GM18870 (cell line): ENCODE measurements at regions not wholly inside any gene's neighbourhood (a gene's known extent, or its start where the extent isn't known, plus 50 kb on each side); places are given as distances from the start of the nearest gene placed in this dataset.
"Not testable (repeated sequence)": the region's sequence is repeated elsewhere in the genome, so short reads cannot be mapped to it uniquely, and the experiment has no call there.

Experiments used
- ATAC-seq: cut with Tn5 transposase; IDR thresholded peaks from one replicate; pipeline ENCODE4 v1.9.1; 2021; ENCODE audit warnings: moderate library complexity; ENCODE audit not compliant: unreplicated experiment

DNA sequence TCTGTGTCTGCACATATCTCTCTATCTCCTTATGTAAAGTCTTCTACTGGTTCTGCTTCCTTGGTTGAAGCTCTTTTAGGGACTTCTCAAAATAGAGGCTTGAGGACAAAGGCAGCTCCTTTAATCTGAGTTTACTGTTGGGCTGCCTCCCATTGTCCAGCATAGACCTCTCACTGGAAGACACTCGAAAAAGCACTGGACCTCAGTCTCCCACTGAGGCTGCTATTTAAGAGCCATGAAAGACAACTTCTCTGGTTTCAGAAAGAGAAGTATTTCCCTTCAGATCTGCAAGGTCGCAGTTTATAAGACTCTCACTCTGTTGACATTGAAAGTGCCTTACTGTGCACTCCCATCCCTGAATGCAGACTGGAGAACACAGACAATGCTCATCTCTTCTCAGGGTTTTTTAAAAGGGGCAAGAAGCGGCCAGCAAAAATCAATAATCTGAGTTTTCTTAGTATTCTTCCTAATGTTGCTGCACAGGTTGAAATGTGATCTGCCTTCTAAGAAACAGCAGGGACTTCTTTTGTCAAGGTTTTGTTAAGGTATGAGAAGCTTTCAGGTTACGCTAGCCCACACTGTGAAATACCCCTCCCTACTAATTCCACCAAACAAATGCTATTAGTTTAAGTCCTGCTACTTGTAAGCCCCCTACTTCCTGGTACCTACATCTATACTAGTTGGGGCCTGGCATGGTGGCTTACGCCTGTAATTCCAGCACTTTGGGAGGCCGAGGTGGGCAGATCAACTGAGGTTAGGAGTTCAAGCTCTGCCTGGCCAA is 450.0 kb upstream of the SLC10A2 start:
- ATAC-seq: no peak

DNA sequence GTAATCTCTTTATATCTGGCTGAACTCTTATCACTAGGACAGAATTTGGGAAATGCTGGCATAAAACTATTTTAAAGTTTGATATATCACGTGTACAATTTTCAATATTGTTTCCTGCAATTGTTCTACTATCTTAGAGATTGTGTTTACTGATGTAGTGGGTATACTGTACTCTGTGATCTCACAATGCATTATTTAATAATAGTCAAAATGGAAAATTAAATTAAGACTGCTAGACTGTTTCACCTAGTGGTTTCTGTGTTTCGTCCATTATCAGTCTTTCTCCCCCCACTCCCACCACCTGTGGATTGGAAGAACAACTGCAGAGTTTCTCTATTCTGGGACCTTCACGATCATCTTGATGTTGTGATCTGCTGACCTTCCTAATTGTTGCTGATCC is 449.2 kb upstream of the SLC10A2 start:
- ATAC-seq: no peak

DNA sequence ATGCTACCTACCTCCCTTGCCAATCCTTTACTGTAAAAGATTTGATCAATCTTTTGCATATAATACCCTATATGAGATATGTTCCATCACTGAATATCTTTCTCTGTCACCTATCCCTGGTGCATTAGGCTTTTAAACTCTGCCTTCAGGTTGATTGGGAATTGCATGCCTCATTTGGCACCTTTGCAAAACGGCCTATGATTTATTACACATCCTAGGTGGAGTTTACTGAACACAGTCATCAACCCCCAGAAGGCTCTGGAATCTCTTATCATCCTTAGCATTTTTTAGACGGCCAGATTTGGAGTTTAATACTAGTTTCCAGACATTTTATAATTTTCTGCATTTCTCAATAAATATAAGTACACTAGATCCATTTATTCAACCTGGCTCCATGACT is 448.4 kb upstream of the SLC10A2 start:
- ATAC-seq: no peak

DNA sequence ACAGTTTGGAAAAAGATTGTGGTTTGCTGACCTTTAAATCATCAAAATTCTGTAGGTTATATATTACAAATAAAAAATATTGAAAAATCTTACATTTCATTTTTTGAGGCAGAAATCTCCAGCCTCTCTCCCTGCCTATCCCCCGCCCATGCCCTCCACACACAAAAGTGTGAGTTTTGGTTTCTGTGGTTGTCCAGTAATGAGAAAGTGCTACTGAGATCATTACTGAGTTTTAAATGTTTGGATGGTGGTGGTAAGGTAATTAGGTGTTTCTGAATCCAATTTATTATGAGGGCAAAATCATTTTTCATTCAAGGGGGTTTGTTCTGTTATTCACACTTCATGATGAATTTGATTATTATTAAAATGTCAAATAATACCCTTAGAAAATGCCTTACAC is 448.0 kb upstream of the SLC10A2 start:
- no peak for ATAC-seq

DNA sequence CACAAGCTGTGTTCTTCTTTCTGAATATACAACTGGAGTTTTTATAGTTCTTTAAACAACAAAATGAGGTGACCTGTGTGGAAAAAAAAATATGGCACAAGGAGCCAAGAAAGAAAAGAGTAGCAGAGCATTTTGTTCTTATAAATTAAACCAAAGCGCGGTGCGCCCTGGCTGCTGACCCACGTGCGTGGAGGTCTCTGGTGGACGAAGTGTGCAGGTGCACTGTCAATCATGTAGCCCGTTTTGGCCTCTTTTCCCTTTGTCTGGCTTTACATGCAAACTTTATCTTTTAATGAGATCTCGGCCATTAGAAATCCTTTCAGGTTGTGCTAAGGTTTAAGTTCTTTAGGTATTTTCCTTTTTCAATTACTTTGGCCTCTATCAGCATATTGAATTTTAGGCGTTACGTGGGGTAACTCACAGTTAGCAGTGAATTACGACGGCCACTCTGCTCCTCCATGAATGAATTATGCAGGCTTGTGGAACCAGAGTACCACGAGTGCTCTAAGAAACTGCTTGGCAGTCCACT is 443.9 kb upstream of the SLC10A2 start:
- ATAC-seq: no peak

DNA sequence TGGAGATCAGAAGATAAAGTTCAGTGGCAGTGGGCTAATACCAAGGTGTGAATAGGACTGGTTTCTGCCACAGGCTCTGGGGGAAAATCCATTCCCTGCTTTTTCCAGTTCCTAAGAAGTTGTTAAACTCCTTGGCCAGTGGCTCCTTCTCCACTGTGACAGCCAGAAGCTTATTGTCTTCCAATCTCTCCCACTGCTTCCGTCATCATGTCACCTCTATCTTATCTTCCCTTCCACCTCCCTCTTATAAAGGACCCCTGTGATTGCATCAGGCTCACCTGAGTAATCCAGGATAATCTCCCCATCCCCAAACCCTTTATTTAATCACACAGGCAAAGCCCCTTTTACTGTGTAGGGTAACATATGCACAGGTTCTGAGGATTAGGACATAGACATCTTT is 431.2 kb upstream of the SLC10A2 start:
- no peak for ATAC-seq

DNA sequence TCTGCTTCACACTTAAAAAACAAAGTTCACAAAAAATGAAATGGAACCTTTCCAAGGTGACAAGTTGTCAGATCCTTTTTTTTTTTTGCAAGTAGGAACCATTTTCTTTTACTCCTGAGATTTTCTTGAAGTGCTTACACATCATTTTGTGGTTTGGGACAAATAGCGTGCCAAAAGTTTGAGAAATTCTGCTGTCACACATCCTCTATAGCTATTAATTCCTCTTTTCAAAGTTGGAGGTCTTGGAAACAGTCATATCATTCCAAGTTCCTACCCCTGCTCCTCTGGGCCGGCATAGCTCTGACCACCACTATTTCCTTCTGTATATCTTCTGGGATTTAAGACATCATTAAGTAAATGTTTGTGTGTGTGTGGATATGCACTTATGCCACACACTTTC is 421.6 kb upstream of the SLC10A2 start:
- no peak for ATAC-seq

DNA sequence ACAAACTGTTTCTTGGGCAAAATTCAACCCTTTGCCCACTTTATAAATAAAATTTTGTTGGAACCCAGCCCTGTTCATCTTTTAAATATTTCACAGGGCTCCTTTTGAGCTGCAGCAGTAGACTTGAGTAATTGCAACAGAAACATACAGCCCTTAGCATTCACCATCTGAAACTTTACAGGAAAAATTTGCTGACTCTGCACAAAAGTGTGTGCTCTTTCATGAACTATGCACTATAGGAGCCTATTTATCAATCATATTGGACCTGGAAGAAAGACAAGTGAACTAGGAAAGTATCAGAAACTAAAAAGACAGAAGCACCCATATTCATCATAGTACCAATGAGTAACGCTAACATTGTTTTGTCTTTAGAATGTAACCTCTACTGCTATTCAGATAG is 406.9 kb upstream of the SLC10A2 start:
- no peak for ATAC-seq

DNA sequence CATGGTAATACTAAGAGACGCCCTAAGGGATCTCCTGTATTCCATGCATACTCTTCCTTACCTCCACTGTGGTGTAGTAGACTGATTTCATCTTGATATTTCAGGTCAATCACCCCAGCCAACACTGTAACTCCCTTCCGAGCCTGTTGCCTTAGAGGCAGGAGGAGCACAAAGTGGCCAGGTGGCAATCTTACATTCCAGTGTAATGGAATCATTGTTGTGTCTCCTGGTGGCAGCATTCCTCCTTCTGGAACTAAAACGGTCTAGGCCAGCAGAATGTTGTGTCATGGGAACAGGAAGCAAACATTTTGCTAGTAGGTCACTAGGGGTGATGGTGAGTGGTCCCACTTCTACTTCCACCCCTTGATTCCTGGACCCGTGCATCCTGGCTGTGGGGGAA is 405.7 kb upstream of the SLC10A2 start:
- ATAC-seq: no peak

DNA sequence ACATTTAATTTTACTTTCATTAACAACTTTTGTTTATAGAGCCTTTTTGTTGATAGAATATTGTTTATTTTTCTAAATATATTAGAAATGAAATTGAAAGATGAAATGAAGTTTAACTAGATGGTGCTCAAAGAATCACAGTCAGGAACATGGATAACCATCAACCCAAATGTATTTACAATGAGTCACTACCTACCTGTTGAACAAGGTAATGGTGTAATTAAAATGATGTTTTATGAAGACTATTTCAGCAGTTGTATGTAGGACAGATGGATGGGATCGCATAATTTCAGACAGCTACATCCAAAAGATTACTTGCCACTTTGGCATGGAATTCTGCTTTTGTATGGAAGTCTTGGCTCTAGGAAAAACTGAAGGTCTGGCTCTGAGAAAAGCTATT is 403.6 kb upstream of the SLC10A2 start:
- ATAC-seq: no peak

DNA sequence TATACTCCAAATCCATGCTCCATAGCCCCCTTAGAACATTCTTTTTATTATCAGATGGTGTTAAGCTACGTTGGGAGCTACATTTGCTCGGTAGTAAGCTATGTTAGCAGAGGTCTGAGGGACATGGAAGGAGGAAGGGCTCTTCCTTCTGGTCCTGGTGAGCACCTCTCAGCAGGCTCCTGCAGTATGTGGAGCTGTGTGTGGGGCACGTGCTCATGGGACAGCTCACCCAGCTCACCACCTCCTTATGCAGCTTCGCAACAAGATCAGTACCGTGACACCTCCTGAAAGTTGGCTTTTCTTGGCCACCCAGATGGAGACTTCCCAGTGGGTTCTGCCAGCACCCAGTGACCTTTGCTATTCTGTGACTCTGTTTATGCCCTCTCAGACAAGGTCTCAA is 400.5 kb upstream of the SLC10A2 start:
- no peak for ATAC-seq

DNA sequence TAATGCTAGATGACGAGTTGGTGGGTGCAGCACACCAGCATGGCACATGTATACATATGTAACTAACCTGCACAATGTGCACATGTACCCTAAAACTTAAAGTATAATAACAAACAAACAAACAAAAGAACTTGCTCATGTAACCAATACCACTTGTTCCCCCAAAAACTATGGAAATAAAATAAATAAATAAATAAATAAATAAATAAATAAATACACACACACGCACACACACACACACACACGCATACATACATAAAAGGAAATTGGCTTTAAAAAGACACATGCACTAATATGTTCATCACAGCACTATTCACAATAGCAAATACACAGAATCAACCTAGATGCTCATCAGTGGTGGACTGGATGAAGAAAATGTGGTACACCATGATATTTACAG is 394.0 kb upstream of the SLC10A2 start:
- not testable (repeated sequence) for ATAC-seq

DNA sequence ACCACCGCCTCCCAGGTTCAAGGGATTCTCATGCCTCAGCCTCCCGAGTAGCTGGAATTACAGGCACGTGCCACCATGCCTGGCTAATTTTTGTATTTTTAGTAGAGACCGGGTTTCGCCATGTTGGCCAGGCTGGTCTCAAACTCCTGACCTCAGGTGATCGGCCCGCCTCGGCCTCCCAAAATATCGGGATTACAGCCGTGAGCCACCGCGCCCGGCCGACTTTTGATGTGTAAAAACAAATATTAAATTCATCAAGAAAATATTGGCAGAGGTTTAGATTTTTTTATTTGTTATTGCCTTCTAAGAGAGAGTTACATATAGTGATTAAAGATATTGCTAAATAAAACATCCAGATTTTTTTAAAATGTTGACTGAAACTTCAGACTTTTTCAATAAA is 390.8 kb upstream of the SLC10A2 start:
- not testable (repeated sequence) for ATAC-seq

DNA sequence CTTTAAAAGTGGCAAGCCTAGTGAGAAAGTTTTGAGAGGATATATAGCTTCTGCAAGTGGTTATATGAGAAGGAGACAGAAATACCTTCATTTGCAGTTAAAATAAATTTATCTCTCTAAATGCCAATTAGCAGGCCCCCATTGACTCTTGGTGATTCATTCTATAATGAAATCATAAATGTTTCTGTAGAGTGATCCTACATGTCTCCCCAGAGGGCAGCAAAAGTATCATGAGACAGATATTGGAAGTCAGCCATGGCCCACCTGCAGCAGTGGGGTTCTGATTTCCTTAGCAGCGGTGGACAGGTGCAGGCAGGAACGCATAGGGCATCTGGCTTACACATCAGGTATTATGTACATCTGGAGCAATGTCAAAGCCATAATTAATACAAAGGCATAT is 385.4 kb upstream of the SLC10A2 start:
- no peak for ATAC-seq

DNA sequence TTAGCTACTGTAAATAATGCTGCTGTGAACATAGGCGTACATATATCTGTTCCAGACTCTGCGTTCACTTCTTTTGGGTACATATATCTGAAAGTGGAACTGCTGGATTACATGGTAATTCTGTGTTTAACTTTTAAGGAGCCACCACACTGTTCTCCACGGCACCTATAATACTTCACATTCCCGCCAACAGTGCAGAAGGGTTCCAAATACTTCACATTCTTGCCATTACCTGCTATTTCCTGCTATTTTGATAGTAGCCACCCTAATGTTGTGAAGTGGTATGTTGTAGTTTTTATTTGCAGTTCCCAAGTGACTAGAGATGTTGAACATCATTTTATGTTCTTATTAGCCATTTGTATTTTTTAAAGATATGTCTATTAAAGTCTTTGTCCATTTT is 377.4 kb upstream of the SLC10A2 start:
- no peak for ATAC-seq

DNA sequence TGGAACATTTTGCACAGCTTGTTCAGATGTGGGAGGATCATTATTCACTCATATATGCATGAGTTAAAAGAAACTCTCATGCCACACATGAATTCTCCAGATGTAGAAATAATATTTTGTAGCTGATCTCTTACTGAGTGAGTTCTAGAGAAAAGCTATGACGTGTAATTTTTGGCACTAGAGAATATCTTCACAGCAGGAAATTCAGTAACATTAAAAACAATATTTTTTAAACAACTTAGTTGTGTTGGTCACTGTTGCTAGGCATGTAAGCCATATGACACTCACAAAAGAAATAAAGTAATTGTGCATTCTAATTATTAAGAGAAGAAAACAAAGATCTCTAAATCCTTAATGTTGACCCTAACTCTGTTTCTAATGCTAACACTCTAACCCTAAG is 371.4 kb upstream of the SLC10A2 start:
- ATAC-seq: no peak

DNA sequence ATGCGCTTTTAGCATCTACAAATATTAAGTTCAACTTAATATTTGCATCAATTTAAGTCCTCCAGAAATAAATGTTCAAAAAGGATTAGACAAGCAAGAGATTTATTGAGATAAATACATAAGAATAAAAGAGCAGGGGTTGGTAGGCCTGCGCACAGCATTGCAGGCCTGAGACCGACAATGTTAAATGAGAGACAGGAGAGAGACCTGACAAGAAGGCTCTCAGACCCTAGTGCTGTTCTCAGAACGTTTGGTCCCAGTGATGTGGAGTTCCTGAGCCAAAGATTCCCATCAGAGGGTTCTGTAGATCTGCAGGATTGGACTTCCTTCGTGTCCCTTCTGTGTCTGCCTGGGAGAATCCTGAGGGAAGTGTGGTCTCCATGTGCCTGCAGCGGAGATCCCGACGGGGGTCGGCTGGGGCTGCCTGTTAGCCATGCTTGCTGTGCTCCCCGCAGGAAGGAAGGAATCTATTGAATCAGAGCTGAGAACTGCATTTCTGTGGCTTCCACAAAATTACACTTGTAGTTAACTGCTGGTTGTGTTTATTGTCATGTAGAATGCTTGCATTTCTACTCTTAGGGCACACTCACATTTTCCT is 369.9 kb upstream of the SLC10A2 start:
- no peak for ATAC-seq

DNA sequence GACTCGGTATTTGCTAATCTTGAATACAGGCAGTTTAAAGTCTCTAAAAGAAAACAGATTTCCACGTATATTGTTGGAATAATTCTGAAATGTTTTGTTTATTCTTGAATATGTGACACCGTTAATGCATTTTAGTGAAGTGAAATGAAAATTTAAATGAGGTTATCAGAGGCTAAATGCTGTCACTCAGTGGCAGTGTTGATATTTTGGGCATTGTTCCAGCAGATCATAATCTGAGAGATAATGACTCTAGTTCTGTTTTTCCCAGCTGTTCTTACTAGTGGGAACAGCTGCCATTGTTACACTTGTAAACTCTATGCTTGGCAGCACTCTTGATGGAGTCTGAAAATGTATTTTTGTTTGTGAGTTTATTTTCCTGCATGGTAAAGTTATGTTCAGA is 365.6 kb upstream of the SLC10A2 start:
- ATAC-seq: no peak

DNA sequence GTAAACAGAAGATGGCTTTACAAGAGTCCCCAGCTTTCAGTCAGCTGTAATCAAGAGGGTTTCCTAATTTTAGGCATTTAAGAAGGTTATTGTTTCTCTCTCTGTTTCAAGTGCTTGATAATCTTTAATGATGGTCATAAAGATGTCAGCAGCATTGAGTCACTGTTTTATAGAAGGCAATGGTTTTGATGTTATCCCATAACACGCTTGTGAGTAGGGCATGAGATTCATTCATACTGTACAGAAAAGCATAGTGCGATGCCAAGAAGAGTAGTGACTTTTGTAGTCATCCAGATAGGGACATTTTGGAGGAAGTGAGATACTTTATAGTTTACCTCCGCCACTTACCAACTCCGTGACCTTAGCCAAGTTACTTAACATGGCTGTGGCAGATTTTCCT is 364.2 kb upstream of the SLC10A2 start:
- ATAC-seq: no peak

DNA sequence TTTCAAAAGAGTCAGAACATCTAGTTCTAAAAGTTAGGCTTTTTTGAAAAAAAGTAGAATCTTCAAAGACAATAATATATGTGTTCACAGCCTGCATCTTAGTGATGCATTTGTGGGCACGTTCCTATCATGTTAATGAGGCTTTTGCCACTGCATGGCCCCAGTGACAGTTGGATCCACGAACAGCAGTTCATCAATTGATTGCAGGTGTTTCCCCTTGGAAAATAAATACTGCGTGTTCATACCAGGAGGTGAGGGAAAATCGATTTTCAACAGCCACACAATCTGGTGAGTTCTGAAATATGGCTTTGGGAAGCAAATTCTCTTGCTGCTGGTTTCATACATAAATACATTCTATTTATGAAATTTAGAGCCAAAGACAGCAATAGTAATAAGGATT is 343.8 kb upstream of the SLC10A2 start:
- no peak for ATAC-seq

DNA sequence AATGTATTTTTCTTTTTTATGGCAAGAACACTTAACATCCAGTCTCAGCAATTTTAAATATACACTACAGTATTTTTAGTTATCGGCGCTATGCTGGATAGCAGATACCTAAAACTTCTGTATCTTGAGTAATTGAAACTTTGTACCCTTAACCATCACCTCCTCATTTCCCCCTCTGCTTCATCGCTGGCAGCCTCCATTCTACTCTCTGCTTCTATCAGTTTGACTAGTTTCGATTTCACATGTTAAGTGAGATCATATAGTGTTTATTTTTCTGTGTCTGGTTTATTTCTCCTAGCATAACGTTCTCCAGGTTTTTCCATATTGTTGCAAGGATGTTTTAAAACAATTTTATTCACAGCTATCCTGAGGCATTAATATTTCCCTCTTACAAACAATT is 340.8 kb upstream of the SLC10A2 start:
- no peak for ATAC-seq

DNA sequence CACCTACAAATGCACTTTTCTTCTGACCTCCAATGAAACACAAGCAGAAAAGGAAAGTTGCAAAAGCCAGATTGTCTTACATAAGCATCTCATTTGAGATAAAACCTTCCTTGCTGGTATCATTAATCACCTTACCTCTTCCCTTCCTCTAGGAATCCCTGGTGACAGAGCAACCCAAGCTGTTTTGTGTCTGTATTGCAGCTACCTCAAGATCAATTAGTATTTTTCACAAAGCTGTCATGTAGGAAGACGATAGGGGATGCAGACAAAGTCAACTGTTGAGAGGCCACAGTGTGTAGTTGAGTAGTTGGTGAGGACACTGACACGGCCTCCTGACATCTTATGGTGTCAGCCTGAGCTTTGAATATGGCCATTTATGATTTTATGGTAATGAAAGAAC is 339.1 kb upstream of the SLC10A2 start:
- no peak for ATAC-seq

DNA sequence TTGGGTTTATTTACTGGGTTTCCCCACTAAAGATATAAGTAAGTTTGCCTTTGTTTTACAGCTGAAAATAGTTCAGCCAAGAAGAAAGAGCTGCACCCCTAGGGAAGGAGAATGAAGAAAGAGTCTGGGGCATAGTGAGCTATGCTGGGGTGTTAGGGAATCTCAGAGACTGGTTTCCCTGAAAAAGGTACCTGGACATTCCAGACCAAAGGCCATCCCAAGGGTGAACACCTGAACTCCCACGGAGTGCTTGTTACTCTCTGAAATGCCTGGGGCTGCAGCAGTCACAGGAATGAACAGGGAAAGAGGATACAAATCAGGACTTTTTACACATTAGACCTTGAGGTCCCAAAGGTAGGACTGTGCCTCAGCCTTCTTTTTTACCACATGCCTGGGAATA is 337.6 kb upstream of the SLC10A2 start:
- ATAC-seq: no peak
